ENCODE measurements at regions not wholly inside any gene's neighbourhood (a gene's known extent, or its start where the extent isn't known, plus 50 kb on each side); places are given as distances from the start of the nearest gene placed in this dataset.
A peak's percentile ranks its signal among the peaks of the same experiment; 100 is the strongest.

GRCh38 chr5:152337484-152337883, 67.6 kb downstream of the NMUR2 start:
- no peak for DNase-seq

- no peak for DNase-seq
These were observed 69.6 kb downstream of the NMUR2 start for GRCh38 chr5:152335461-152335860.

- DNase-seq: no peak
These were observed 72.2 kb downstream of the NMUR2 start for GRCh38 chr5:152332716-152333460.

GRCh38 chr5:152331718-152332117, 73.4 kb downstream of the NMUR2 start:
- no peak for DNase-seq

- DNase-seq: no peak
These were observed 74.1 kb downstream of the NMUR2 start for GRCh38 chr5:152331006-152331405.

- DNase-seq: no peak
These were observed 75.3 kb downstream of the NMUR2 start for GRCh38 chr5:152329761-152330283.

GRCh38 chr5:152329207-152329606, 75.9 kb downstream of the NMUR2 start:
- no peak for DNase-seq

GRCh38 chr5:152315942-152316341, 89.1 kb downstream of the NMUR2 start:
- DNase-seq: no peak

- DNase-seq: no peak
These were observed 90.8 kb downstream of the NMUR2 start for GRCh38 chr5:152314196-152314829.

- DNase-seq: no peak
These were observed 95.1 kb downstream of the NMUR2 start for GRCh38 chr5:152309926-152310450.

GRCh38 chr5:152306386-152306785, 98.7 kb downstream of the NMUR2 start:
- no peak for DNase-seq

- DNase-seq: no peak
These were observed 99.6 kb downstream of the NMUR2 start for GRCh38 chr5:152305525-152305924.

GRCh38 chr5:152303841-152304240, 101.2 kb downstream of the NMUR2 start:
- DNase-seq: no peak

- DNase-seq: no peak
These were observed 107.2 kb downstream of the NMUR2 start for GRCh38 chr5:152297866-152298265.

GRCh38 chr5:152293189-152293588, 111.9 kb downstream of the NMUR2 start:
- no peak for DNase-seq

GRCh38 chr5:152290181-152290580, 114.9 kb downstream of the NMUR2 start:
- DNase-seq: no peak

- peak; percentile 39 for DNase-seq
These were observed 116.0 kb downstream of the NMUR2 start for GRCh38 chr5:152288917-152289595.

GRCh38 chr5:152288499-152288898, 116.6 kb downstream of the NMUR2 start:
- no peak for DNase-seq

- DNase-seq: no peak
These were observed 119.3 kb downstream of the NMUR2 start for GRCh38 chr5:152285764-152286163.

GRCh38 chr5:152282331-152282730, 122.7 kb downstream of the NMUR2 start:
- DNase-seq: no peak

- DNase-seq: no peak
These were observed 127.1 kb downstream of the NMUR2 start for GRCh38 chr5:152277936-152278335.

GRCh38 chr5:152274224-152274623, 130.9 kb downstream of the NMUR2 start:
- no peak for DNase-seq

- DNase-seq: peak; percentile 7
These were observed 133.7 kb downstream of the NMUR2 start for GRCh38 chr5:152271420-152271819.

- no peak for DNase-seq
These were observed 135.0 kb downstream of the NMUR2 start for GRCh38 chr5:152270096-152270495.
